ENCODE measurements at regions not wholly inside any gene's neighbourhood (a gene's known extent, or its start where the extent isn't known, plus 50 kb on each side); places are given as distances from the start of the nearest gene placed in this dataset.

- ChIA-PET POLR2A (no interaction called here), CTCF (interaction anchor here (0.7 kb wide), 1 partner anchor 1009 kb away, joined by 3 read pairs; no protein-coding TSS in a partner anchor)
- H3K27me3 ChIP-seq (ENCODE audit: control insufficient read depth, insufficient read depth, low read length), result peaks cover 2% of the 10 kb centered on the region; the same call in 1 of the 2 replicates
- H3K36me3 ChIP-seq (ENCODE audit: control insufficient read depth, insufficient read depth, low read length), result no peaks in the 10 kb centered on the region
- TF ChIP-seq CTCF (IDR thresholded peaks at IDR 0.05; ENCODE audit: insufficient read depth, low read depth, low read length), result no peak
- H3K4me3 ChIP-seq (ENCODE audit: low read depth, low read length), result no peak overlapping the region
- DNase-seq (ENCODE audit: low read depth), result no peak
These were observed 282.9 kb upstream of the SOX4 start for GRCh38 chr6:21310568-21311140.

GRCh38 chr6:21312118-21312517 is 281.4 kb upstream of the SOX4 start:
- POLR2A ChIA-PET, result no interaction called here
- H3K27me3 ChIP-seq (ENCODE audit: control insufficient read depth, insufficient read depth, low read length), result peaks cover 4% of the 10 kb centered on the region; the same call in 1 of the 2 replicates
- no peak for TF ChIP-seq CTCF (IDR thresholded peaks at IDR 0.05; ENCODE audit: insufficient read depth, low read depth, low read length)
- H3K36me3 ChIP-seq (ENCODE audit: control insufficient read depth, insufficient read depth, low read length), result no peaks in the 10 kb centered on the region
- CTCF ChIA-PET, result no interaction called here
- DNase-seq (ENCODE audit: low read depth), result no peak
- H3K4me3 ChIP-seq (ENCODE audit: low read depth, low read length), result no peak overlapping the region

GRCh38 chr6:21317642-21318041 is 275.9 kb upstream of the SOX4 start:
- H3K36me3 ChIP-seq (ENCODE audit: control insufficient read depth, insufficient read depth, low read length), result no peaks in the 10 kb centered on the region
- no peak overlapping the region for H3K4me3 ChIP-seq (ENCODE audit: low read depth, low read length)
- no peak for DNase-seq (ENCODE audit: low read depth)
- CTCF ChIA-PET, result interaction anchor here (1.3 kb wide), 1 partner anchor 12 kb away, joined by 3 read pairs; no protein-coding TSS in a partner anchor
- POLR2A ChIA-PET, result interaction anchor here (0.6 kb wide), 1 partner anchor 244 kb away, joined by 17 read pairs; no protein-coding TSS in a partner anchor
- TF ChIP-seq CTCF (IDR thresholded peaks at IDR 0.05; ENCODE audit: insufficient read depth, low read depth, low read length), result no peak
- H3K27me3 ChIP-seq (ENCODE audit: control insufficient read depth, insufficient read depth, low read length), result 0 out of 2 replicates have a peak, but pooled peaks cover 2% of the 10 kb centered on the region

GRCh38 chr6:21321076-21321475 is 272.5 kb upstream of the SOX4 start:
- CTCF ChIA-PET, result no interaction called here
- Histone ChIP-seq H3K27me3 (ENCODE audit: control insufficient read depth, insufficient read depth, low read length) (0 out of 2 replicates have a peak, but pooled peaks cover 1% of the 10 kb centered on the region), H3K4me3 (ENCODE audit: low read depth, low read length) (no peak overlapping the region), H3K36me3 (ENCODE audit: control insufficient read depth, insufficient read depth, low read length) (no peaks in the 10 kb centered on the region)
- no peak for DNase-seq (ENCODE audit: low read depth)
- TF ChIP-seq CTCF (IDR thresholded peaks at IDR 0.05; ENCODE audit: insufficient read depth, low read depth, low read length), result no peak
- POLR2A ChIA-PET, result no interaction called here

- H3K27me3 ChIP-seq (ENCODE audit: control insufficient read depth, insufficient read depth, low read length), result no peaks in the 10 kb centered on the region
- CTCF ChIA-PET, result no interaction called here
- POLR2A ChIA-PET, result no interaction called here
- no peak for TF ChIP-seq CTCF (IDR thresholded peaks at IDR 0.05; ENCODE audit: insufficient read depth, low read depth, low read length)
- H3K4me3 ChIP-seq (ENCODE audit: low read depth, low read length), result no peak overlapping the region
- DNase-seq (ENCODE audit: low read depth), result no peak
- no peaks in the 10 kb centered on the region for H3K36me3 ChIP-seq (ENCODE audit: control insufficient read depth, insufficient read depth, low read length)
These were observed 272.0 kb upstream of the SOX4 start for GRCh38 chr6:21321531-21321930.

Data from BJ (cell line).